HFF-Myc (cell line): ENCODE measurements at regions not wholly inside any gene's neighbourhood (a gene's known extent, or its start where the extent isn't known, plus 50 kb on each side); places are given as distances from the start of the nearest gene placed in this dataset.

Source experiments
- DNase-seq: peaks from one replicate; pipeline ENCODE4 v3.0.0-alpha.2; 2011; ENCODE audit warnings: low read depth; ENCODE audit errors: extremely low read depth
- H3K4me3 ChIP-seq: replicated peaks from 2 replicates; pipeline ENCODE4 v1.5.1; 2011; ENCODE audit warnings: low read depth, mild to moderate bottlenecking, control low read depth, low read length
- CTCF ChIP-seq: IDR thresholded peaks from 2 replicates; pipeline ENCODE4 v1.5.1; 2012; ENCODE audit warnings: mild to moderate bottlenecking, low read depth, low read length, control low read depth; ENCODE audit errors: missing control alignments

DNA sequence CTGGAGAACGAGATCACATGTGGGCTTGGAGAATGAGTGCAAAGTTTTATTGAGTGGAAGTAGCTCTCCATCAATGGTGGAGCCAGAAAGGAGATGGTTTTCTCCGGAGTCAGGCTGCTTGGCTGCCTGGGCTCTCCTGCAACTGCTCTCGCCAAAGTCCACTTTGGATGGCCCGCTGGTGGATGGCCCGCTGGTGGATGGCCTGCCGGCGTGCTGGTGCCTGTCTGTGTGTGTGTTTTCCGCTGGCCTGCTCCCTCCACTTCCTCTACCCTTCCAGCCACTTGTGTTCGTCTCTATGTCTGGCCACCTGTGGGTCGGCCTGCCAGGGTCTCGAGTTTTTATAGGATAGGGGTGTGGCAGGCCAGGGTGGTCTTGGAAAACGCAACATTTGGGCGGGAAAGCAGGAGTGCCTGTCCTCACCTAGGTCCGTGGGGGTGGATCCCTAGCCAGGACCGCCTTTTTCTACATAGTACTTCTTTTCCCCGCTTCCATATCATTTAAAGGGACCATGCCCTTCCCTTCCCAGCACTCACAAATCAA lies 1292.1 kb upstream of the PIK3C3 start:
- no peak for DNase-seq
- H3K4me3 ChIP-seq: no peak overlapping the region
- TF ChIP-seq CTCF: no peak

GRCh38 chr18:40653682-40654081 lies 1301.4 kb upstream of the PIK3C3 start:
- no peak for TF ChIP-seq CTCF
- no peak overlapping the region for H3K4me3 ChIP-seq
- no peak for DNase-seq

- DNase-seq: no peak
- H3K4me3 ChIP-seq: no peak overlapping the region
- no peak for TF ChIP-seq CTCF
Observed at GRCh38 chr18:40652321-40652720, 1302.7 kb upstream of the PIK3C3 start.

DNA sequence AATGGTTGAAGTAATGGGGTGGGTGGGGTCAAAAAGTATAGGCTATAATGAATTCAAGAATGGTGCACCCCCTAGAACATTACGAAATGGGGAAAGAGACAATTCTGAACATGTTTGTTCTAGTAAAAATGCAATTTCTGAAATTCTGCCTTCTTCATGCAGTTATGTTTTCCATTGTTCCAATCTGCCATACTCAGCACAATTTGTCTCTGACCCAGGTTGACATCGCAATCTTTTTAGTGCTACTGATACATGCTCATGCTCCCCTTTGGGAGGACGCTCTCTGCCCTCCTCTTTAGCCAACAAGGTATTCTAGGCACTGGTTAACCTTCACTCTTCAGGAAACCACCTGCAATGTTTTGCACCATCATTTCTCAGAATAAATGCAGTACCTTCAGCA lies 1303.9 kb upstream of the PIK3C3 start:
- DNase-seq: no peak
- no peak for TF ChIP-seq CTCF
- no peak overlapping the region for H3K4me3 ChIP-seq

GRCh38 chr18:40642692-40643229 lies 1312.3 kb upstream of the PIK3C3 start:
- no peak for DNase-seq
- no peak overlapping the region for H3K4me3 ChIP-seq
- TF ChIP-seq CTCF: no peak

DNA sequence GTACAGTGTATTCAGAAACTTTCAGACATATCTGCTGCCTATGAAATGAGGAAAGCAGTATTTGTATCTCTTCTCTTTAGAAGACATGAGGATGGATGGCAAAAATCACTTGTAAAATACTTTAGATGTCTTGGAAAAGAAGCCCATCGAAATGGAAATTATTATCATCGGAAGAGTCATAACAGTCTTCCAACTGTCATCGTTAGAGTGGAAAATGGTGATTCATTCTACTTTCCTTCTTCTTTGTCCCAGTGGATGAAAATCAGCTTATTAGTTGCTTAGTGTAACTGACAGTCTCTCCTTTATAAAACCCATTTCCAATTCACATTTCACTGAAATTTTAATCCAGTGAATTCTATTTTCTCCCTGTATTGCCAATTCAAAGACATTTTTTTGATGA lies 1323.7 kb upstream of the PIK3C3 start:
- TF ChIP-seq CTCF: no peak
- DNase-seq: no peak
- H3K4me3 ChIP-seq: no peak overlapping the region

DNA sequence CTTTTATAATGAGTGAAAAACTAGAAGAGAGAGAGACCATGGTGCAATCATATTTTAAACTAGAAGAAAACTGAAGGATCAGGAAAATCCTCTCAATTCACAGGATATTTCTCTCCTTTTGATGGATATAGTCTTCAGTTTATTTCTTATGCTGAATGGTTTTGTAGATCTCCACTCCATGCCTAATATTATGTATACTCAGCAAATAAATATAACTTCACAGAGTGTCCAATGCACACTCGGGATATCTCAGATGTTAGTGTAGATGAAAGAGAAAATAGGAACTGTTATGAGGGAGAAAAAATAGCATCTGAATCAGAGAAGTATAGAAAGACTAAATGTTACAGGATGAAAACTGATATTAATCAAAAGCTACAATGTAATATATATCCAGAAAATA lies 1324.5 kb upstream of the PIK3C3 start:
- no peak for TF ChIP-seq CTCF

More for the DNA sequence above, 1324.5 kb upstream of the PIK3C3 start:
- H3K4me3 ChIP-seq: no peak overlapping the region
- no peak for DNase-seq
